OCI-LY3 (cell line): ENCODE measurements at regions not wholly inside any gene's neighbourhood (a gene's known extent, or its start where the extent isn't known, plus 50 kb on each side); places are given as distances from the start of the nearest gene placed in this dataset.

Source experiments
- CTCF ChIP-seq: fragments of 200-600, 300-600 bp; sonication (generic); IDR thresholded peaks from 2 replicates; pipeline ENCODE4 v1.5.1; 2014; ENCODE audit warnings: antibody characterized with exemption, low read length, low read depth
- EZH2phosphoT487 ChIP-seq: fragments of 200-600 bp; shearing (Covaris generic); IDR thresholded peaks from 2 replicates; pipeline ENCODE4 v1.6.1; 2018; ENCODE audit warnings: antibody characterized with exemption, mixed run types, low read depth

- TF ChIP-seq EZH2phosphoT487 (no peak), CTCF (no peak)
These were observed 56.0 kb upstream of the CHST15 start for GRCh38 chr10:124149189-124150042.
